Heart right ventricle (tissue), 16 donors: ENCODE measurements at regions not wholly inside any gene's neighbourhood (a gene's known extent, or its start where the extent isn't known, plus 50 kb on each side); places are given as distances from the start of the nearest gene placed in this dataset.

Experiments used
- ATAC-seq, 8 donors: fragments of 200-7000 bp; cut with Tn5 transposase; one replicate each; pipeline ENCODE4 v1.9.1; 2020; ENCODE audit warnings: mild to moderate bottlenecking in 8 of 8, moderate library complexity in 8 of 8, moderate number of reproducible peaks in 1 of 8
- DNase-seq, 2 donors: peaks; one replicate each; pipeline ENCODE4 v3.0.0-alpha.2; 2020
- H3K27ac ChIP-seq, 10 donors: fragments of 200-600 bp; sonication (generic) in 2 of 10; one replicate each; pipeline versions ENCODE4 v1.5.0 to v1.8.0; 2020 to 2022; ENCODE audit warnings: mild to moderate bottlenecking in 3 of 10
- H3K27me3 ChIP-seq, 7 donors: fragments of 200-600 bp; one replicate each; pipeline ENCODE4 v1.8.0; 2021 to 2022; ENCODE audit warnings: mild to moderate bottlenecking in 2 of 7
- H3K36me3 ChIP-seq, 9 donors: fragments of 200-600 bp; sonication (generic) in 1 of 9; one replicate each; pipeline versions ENCODE4 v1.5.0 to v1.8.0; 2020 to 2022; ENCODE audit warnings: mild to moderate bottlenecking in 2 of 9
- H3K4me1 ChIP-seq, 9 donors: fragments of 200-600 bp; sonication (generic) in 1 of 9; one replicate each; pipeline versions ENCODE4 v1.5.0 to v1.8.0; 2020 to 2022; ENCODE audit warnings: mild to moderate bottlenecking in 4 of 9
- H3K4me3 ChIP-seq, 10 donors: fragments of 200-600 bp; sonication (generic) in 2 of 10; one replicate each; pipeline versions ENCODE4 v1.5.0 to v1.8.0; 2020 to 2022; ENCODE audit warnings: mild to moderate bottlenecking in 7 of 10, moderate library complexity in 2 of 10
- H3K9me3 ChIP-seq, 11 donors: fragments of 200-600 bp in 10 of 11; sonication (generic) in 2 of 11; one replicate each; pipeline versions ENCODE4 v1.5.0 to v1.8.0; 2013 to 2022; ENCODE audit warnings: mild to moderate bottlenecking in 2 of 11, control low read depth in 1 of 11, moderate library complexity in 1 of 11
- CTCF ChIP-seq, 9 donors: fragments of 200-600 bp; sonication (generic) in 2 of 9; IDR thresholded peaks; one replicate each; pipeline versions ENCODE4 v1.5.0 to v1.8.0; 2021 to 2022; ENCODE audit warnings: antibody characterized with exemption in 9 of 9, mild to moderate bottlenecking in 5 of 9, moderate library complexity in 1 of 9
- WGBS, 2 donors: extraction: QIAGEN DNeasy Blood & Tissue Kit; methylation state at CpG; one replicate each; pipeline ENCODE4 v1.1.7; 2013; ENCODE audit warnings: inconsistent platforms in 1 of 2; 5-methylcytosine and 5-hydroxymethylcytosine counted together
- intact Hi-C, 10 donors: fragments of 100-400 bp; cut with DNase I; formaldehyde crosslinking; loops; one replicate each; pipeline versions ENCODE4 v1.11.1 to v1.14.2; 2022
- donor health status: Arrhythmogenic right ventricular cardiomyopathy.
- donor health status: ischemic (EF 13 %, LVEDD 7.1; RV severe dilation, severe dysfunction).
- donor health status: healthy with polysubstance abuse.
- donor health status: DM: no; HTN: yes; CAD: no.
- donor health status: DM: no; HTN: no; CAD: no.
- donor health status: ischemic (EF 25% LVEDD 6.9; RV normal size, moderate dysfunction).
- donor health status: ischemic (EF 25% LVEDD 5.7; RV mildly dilated, moderate dysfunction).
- donor health status: healthy.
- donor health status: DM: yes; HTN: yes; CAD: no.
- donor health status: Ischemic cardiomyopathy.
- donor health status: ischemic (EF 35%, LVEDD 5.7; RV mildly dilated, moderate dysfunction).
- donor health status: nonischemic (EF 11% LVEDD 7.7; RV severe dilation, severe dysfunction).
- donor health status: DM: yes; HTN: yes; CAD: no.
- donor health status: PGD.
- donor health status: ischemic (EF 29% LVEDD 5.4; RV normal size, mild dysfunction).
- donor health status: nonischemic (EF 23%, LVEDD 6.1; RV moderate dilation, normal function).

GRCh38 chr6:47360388-47360787 lies 50.7 kb upstream of the TNFRSF21 start:
- ATAC-seq (no peak), DNase-seq (no peak)
- no peaks in the 10 kb centered on the region for H3K4me1 ChIP-seq
- H3K9me3 ChIP-seq: no peaks in the 10 kb centered on the region
- peaks cover 0 to 10% (median 0%) of the 10 kb centered on the region in 7 donors for H3K27me3 ChIP-seq
- no peak overlapping the region for H3K27ac ChIP-seq
- TF ChIP-seq CTCF (IDR thresholded peaks at IDR 0.05): no peak
- no peaks in the 10 kb centered on the region for H3K36me3 ChIP-seq
- intact Hi-C loops: no loop called here
- no peak overlapping the region for H3K4me3 ChIP-seq

DNA sequence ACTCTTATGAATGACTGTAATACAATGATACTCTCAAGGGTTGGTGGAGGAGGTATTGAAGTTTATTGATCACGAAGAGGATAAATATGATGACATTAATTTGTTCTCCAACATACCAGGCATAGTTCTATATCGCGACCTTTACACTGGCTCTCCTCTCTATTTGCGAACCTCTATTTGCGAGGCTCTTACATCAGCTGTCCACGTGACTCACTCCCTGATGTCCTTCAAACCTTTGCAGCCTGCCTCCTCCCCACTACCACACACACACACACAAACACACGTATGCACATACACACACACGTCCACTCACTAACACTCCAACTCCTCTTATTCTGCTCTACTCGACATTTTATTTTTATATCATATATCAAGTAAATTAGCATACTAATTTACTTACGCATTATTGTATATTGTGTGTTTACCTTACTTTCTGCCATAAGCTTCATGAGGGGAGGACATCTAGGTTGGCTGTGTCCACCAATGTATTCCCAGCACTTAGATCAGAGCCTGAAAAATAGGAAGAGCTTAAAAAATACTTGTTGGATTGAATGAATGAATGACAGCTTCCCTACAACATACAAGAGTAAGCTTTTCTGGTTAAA lies 53.3 kb upstream of the TNFRSF21 start:
- Histone ChIP-seq H3K27me3 (no peaks in the 10 kb centered on the region), H3K36me3 (no peaks in the 10 kb centered on the region), H3K27ac (no peak overlapping the region), H3K9me3 (peaks cover 0 to 3% (median 0%) of the 10 kb centered on the region in 11 donors), H3K4me3 (no peak overlapping the region), H3K4me1 (no peaks in the 10 kb centered on the region)
- ATAC-seq: no peak
- no peak for DNase-seq
- no peak for TF ChIP-seq CTCF (IDR thresholded peaks at IDR 0.05)
- 90% methylated on average over 10 of the region's 10 CpGs for WGBS, 2 donors
- intact Hi-C loops: no loop called here

- intact Hi-C loops: no loop called here
- H3K27me3 ChIP-seq: no peaks in the 10 kb centered on the region
- ATAC-seq: no peak
- no peak overlapping the region for H3K4me3 ChIP-seq
- no peaks in the 10 kb centered on the region for H3K36me3 ChIP-seq
- TF ChIP-seq CTCF (IDR thresholded peaks at IDR 0.05): no peak
- DNase-seq: no peak
- peaks cover 0 to 3% (median 0%) of the 10 kb centered on the region in 11 donors for H3K9me3 ChIP-seq
- no peak overlapping the region for H3K27ac ChIP-seq
- H3K4me1 ChIP-seq: no peaks in the 10 kb centered on the region
Observed at GRCh38 chr6:47363736-47364135, 54.0 kb upstream of the TNFRSF21 start.

DNA sequence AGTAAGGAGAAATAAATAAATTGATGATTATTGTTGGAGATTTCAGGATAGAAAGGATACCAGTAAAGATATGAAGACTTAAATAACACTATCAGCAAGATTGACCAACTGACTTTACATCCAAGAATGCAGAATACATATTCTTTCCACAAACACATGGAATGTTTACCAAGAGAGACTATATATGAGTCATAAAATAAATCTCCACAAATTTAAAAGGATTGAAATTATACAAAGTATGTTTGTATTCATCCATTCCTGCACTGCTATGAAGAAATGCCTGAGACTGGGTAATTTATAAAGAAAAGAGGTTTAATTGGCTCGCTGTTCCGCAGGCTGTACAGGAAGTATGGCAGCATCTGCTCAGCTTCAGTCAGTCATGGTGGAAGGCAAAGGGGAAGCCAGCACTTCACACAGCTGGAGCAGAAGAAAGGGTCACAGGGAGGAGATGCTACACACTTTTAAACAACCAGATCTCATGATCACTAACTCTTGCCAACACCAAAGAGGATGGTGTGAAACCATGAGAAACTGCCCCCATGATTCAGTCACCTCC lies 56.7 kb upstream of the TNFRSF21 start:
- H3K27me3 ChIP-seq: no peaks in the 10 kb centered on the region
- H3K36me3 ChIP-seq: no peaks in the 10 kb centered on the region
- intact Hi-C loops: no loop called here
- H3K27ac ChIP-seq: no peak overlapping the region
- no peak overlapping the region for H3K4me3 ChIP-seq
- H3K4me1 ChIP-seq: no peaks in the 10 kb centered on the region
- ATAC-seq: no peak
- no peak for DNase-seq
- TF ChIP-seq CTCF (IDR thresholded peaks at IDR 0.05): no peak
- WGBS, 2 donors: 87 to 92% methylated on average over 2 of the region's 2 CpGs
- H3K9me3 ChIP-seq: peaks cover 0 to 3% (median 0%) of the 10 kb centered on the region in 11 donors
